Endodermal cell (in vitro differentiated cells): ENCODE measurements at regions not wholly inside any gene's neighbourhood (a gene's known extent, or its start where the extent isn't known, plus 50 kb on each side); places are given as distances from the start of the nearest gene placed in this dataset.

Experiments used
- DNase-seq: peaks from one replicate; pipeline ENCODE4 v3.0.0-alpha.2; 2017
- H3K27ac ChIP-seq: 2 replicates; pipeline ENCODE4 v1.5.1; 2013; ENCODE audit warnings: mild to moderate bottlenecking, low read depth, low read length, moderate library complexity
- H3K27me3 ChIP-seq: 2 replicates; pipeline ENCODE4 v1.6.1; 2013; ENCODE audit warnings: mild to moderate bottlenecking, low read length, moderate library complexity; ENCODE audit not compliant: insufficient read depth, control insufficient read depth, poor library complexity, severe bottlenecking
- H3K36me3 ChIP-seq: 2 replicates; pipeline ENCODE4 v1.7.0; 2013; ENCODE audit warnings: mild to moderate bottlenecking, low read length, moderate library complexity; ENCODE audit not compliant: control insufficient read depth, insufficient read depth
- H3K4me1 ChIP-seq: one replicate; pipeline ENCODE4 v1.7.0; 2013; ENCODE audit warnings: low read length; ENCODE audit not compliant: control insufficient read depth, insufficient read depth
- H3K4me3 ChIP-seq: 2 replicates; pipeline ENCODE4 v1.5.1; 2013; ENCODE audit warnings: mild to moderate bottlenecking, low read length, moderate library complexity
- H3K9ac ChIP-seq: 2 replicates; pipeline ENCODE4 v1.6.1; 2013; ENCODE audit warnings: mild to moderate bottlenecking, low read length, moderate library complexity; ENCODE audit not compliant: poor library complexity, severe bottlenecking; ENCODE audit errors: extremely low read depth
- H3K9me3 ChIP-seq: 2 replicates; pipeline ENCODE4 v1.6.1; 2013; ENCODE audit warnings: mild to moderate bottlenecking, low read length, moderate library complexity; ENCODE audit not compliant: control insufficient read depth
- H3K27ac Mint-ChIP-seq: 2 replicates; pipeline ENCODE4 v1.8.0; 2020; ENCODE audit warnings: mixed read lengths
- H3K27me3 Mint-ChIP-seq: 2 replicates; pipeline ENCODE4 v1.8.0; 2021; ENCODE audit warnings: mild to moderate bottlenecking, mixed read lengths; ENCODE audit not compliant: insufficient read depth
- H3K36me3 Mint-ChIP-seq: 2 replicates; pipeline ENCODE4 v1.8.0; 2020; ENCODE audit warnings: low read depth, mixed read lengths
- H3K4me1 Mint-ChIP-seq: 2 replicates; pipeline ENCODE4 v1.8.0; 2020; ENCODE audit warnings: mixed read lengths
- H3K4me3 Mint-ChIP-seq: 2 replicates; pipeline ENCODE4 v1.8.0; 2020; ENCODE audit warnings: mild to moderate bottlenecking, moderate library complexity, mixed read lengths
- H3K9me3 Mint-ChIP-seq: 2 replicates; pipeline ENCODE4 v1.8.0; 2020; ENCODE audit warnings: mild to moderate bottlenecking, mixed read lengths
- WGBS, 2 experiments: methylation state at CpG; one replicate each; pipeline versions ENCODE4 v1.1.5 to v1.1.7; 2013; ENCODE audit warnings: missing lambda C conversion rate in 2 of 2, mixed read lengths in 1 of 2; ENCODE audit not compliant: insufficient coverage in 1 of 2, insufficient read length in 1 of 2; 5-methylcytosine and 5-hydroxymethylcytosine counted together
- TF ChIP-seq, protein P1 (sequence below): fragments of 200-600 bp; sonication (generic); conservative IDR thresholded peaks from 2 replicates; pipeline ENCODE4 v1.5.0; 2021; ENCODE audit warnings: antibody characterized with exemption, mild to moderate bottlenecking

DNA sequence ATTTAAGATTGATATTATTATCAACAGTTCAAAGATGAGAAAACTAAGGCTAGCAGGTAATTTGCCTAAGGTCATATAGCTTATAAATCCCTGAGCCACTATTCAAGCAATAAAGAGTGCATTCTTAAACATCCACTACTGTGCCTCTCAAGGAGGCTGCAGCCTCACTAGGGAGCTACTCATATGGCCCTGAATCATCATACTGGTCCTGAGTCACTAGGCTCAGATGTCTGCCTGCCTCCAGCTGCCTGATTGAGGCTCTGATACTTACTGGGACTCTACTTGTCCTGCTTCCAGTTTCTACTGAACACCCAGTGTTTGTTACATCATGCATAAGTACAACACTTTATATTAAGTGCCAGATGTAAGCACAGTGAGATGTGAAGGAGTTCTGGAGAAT lies 110.7 kb downstream of the AASDH start:
- Histone ChIP-seq H3K4me1 (no peaks in the 10 kb centered on the region), H3K4me3 (no peak overlapping the region), H3K27ac (no peak overlapping the region), H3K27me3 (no peaks in the 10 kb centered on the region), H3K9ac (no peak overlapping the region), H3K36me3 (no peaks in the 10 kb centered on the region), H3K9me3 (no peaks in the 10 kb centered on the region)
- Mint-ChIP-seq H3K36me3 (peaks cover 15% of the 10 kb centered on the region), H3K9me3 (peaks cover 4% of the 10 kb centered on the region), H3K4me3 (no peak overlapping the region), H3K27ac (no peak overlapping the region), H3K4me1 (no peaks in the 10 kb centered on the region), H3K27me3 (no peaks in the 10 kb centered on the region)
- TF ChIP-seq, protein P1, sequence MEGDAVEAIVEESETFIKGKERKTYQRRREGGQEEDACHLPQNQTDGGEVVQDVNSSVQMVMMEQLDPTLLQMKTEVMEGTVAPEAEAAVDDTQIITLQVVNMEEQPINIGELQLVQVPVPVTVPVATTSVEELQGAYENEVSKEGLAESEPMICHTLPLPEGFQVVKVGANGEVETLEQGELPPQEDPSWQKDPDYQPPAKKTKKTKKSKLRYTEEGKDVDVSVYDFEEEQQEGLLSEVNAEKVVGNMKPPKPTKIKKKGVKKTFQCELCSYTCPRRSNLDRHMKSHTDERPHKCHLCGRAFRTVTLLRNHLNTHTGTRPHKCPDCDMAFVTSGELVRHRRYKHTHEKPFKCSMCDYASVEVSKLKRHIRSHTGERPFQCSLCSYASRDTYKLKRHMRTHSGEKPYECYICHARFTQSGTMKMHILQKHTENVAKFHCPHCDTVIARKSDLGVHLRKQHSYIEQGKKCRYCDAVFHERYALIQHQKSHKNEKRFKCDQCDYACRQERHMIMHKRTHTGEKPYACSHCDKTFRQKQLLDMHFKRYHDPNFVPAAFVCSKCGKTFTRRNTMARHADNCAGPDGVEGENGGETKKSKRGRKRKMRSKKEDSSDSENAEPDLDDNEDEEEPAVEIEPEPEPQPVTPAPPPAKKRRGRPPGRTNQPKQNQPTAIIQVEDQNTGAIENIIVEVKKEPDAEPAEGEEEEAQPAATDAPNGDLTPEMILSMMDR: no peak
- DNase-seq: no peak

DNA sequence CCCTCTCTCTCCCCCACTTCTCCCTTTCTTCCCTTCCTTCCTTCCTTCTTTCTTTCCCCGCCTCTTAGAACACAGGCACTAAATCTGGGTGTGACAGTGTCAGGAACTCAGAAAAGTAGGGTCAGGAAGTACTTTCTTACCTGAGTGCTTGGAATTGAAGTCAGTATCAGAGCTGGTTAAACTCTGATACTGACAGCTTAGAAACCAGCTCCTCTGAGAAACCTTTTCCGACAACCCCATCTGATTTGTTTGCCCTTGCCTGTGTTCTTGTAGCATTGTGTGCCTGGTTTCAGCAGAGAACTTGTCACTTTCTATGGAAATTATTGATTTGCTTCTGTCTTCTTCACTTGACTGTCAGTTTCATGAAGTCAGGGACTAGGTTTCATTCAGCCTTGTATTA lies 113.9 kb downstream of the AASDH start:
- H3K9me3 ChIP-seq: no peaks in the 10 kb centered on the region
- no peak overlapping the region for H3K4me3 ChIP-seq
- Mint-ChIP-seq H3K36me3 (peaks cover 11% of the 10 kb centered on the region), H3K9me3 (no peaks in the 10 kb centered on the region), H3K4me1 (no peaks in the 10 kb centered on the region), H3K4me3 (no peak overlapping the region), H3K27ac (no peak overlapping the region), H3K27me3 (no peaks in the 10 kb centered on the region)
- no peak for DNase-seq
- no peaks in the 10 kb centered on the region for H3K27me3 ChIP-seq
- no peak overlapping the region for H3K27ac ChIP-seq
- TF ChIP-seq, protein P1: no peak
- H3K4me1 ChIP-seq: no peaks in the 10 kb centered on the region
- no peaks in the 10 kb centered on the region for H3K36me3 ChIP-seq
- 92 to 94% methylated on average over 2 of the region's 2 CpGs for WGBS, 2 experiments
- H3K9ac ChIP-seq: no peak overlapping the region

DNA sequence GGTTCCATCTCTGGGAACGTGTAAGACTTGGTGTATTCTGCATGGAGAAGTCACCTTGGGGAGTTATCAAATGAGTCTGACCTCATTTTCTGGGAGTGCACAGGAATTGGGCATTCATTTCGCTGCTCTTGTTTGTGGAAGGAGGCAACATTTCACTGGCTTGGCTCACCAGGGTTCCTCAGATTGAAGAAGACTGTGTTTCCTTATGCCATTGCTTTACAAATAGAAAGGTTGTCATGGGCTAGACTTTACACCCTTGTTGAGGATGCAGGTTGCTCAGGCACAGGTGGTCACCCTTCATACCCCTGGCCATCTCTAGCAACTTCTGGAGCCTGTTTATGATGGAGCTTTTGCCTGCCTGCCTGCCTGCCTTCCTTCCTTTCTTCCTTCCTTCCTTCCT lies 114.4 kb downstream of the AASDH start:
- Mint-ChIP-seq H3K4me1 (no peaks in the 10 kb centered on the region), H3K27me3 (no peaks in the 10 kb centered on the region), H3K27ac (no peak overlapping the region), H3K9me3 (no peaks in the 10 kb centered on the region), H3K36me3 (peaks cover 8% of the 10 kb centered on the region), H3K4me3 (no peak overlapping the region)
- no peaks in the 10 kb centered on the region for H3K36me3 ChIP-seq
- no peak overlapping the region for H3K9ac ChIP-seq
- no peak overlapping the region for H3K4me3 ChIP-seq
- H3K27ac ChIP-seq: no peak overlapping the region
- H3K4me1 ChIP-seq: no peaks in the 10 kb centered on the region
- no peak for DNase-seq
- H3K9me3 ChIP-seq: no peaks in the 10 kb centered on the region
- H3K27me3 ChIP-seq: no peaks in the 10 kb centered on the region
- 85% methylated on average over 2 of the region's 2 CpGs; no CpG with 5 or more reads in 1 of the 2 experiments for WGBS, 2 experiments
- TF ChIP-seq, protein P1: no peak
